ENCODE measurements at regions not wholly inside any gene's neighbourhood (a gene's known extent, or its start where the extent isn't known, plus 50 kb on each side); places are given as distances from the start of the nearest gene placed in this dataset.

GRCh38 chr20:55888685-55889084, 116.6 kb downstream of the CBLN4 start:
- DNase-seq (ENCODE audit: extremely low spot score), result no peak
- TF ChIP-seq EP300 (IDR thresholded peaks at IDR 0.05) (no peak), POLR2A (IDR thresholded peaks at IDR 0.05; ENCODE audit: low read depth) (no peak), CTCF (IDR thresholded peaks at IDR 0.05) (no peak), POLR2AphosphoS5 (IDR thresholded peaks at IDR 0.05) (no peak)
- intact Hi-C loops (cut with DNase I), result no loop called here
- Histone ChIP-seq H3K4me1 (no peaks in the 10 kb centered on the region), H3K4me3 (no peak overlapping the region), H3K9me3 (no peaks in the 10 kb centered on the region), H3K27me3 (no peaks in the 10 kb centered on the region), H3K27ac (replicated peaks in 1 of 4) (no peak overlapping the region), H3K36me3 (no peaks in the 10 kb centered on the region)
- 75% methylated on average over 5 of the region's 5 CpGs for WGBS

GRCh38 chr20:55882910-55883309, 122.4 kb downstream of the CBLN4 start:
- no peaks in the 10 kb centered on the region for H3K27me3 ChIP-seq
- no peak for DNase-seq (ENCODE audit: extremely low spot score)
- H3K9me3 ChIP-seq, result no peaks in the 10 kb centered on the region
- no peaks in the 10 kb centered on the region for H3K36me3 ChIP-seq
- no peak overlapping the region for H3K4me3 ChIP-seq
- H3K4me1 ChIP-seq, result no peaks in the 10 kb centered on the region
- 63% methylated on average over 3 of the region's 3 CpGs for WGBS
- no peak overlapping the region for H3K27ac ChIP-seq (replicated peaks in 1 of 4)
- TF ChIP-seq CTCF (IDR thresholded peaks at IDR 0.05) (no peak), POLR2A (IDR thresholded peaks at IDR 0.05; ENCODE audit: low read depth) (no peak), EP300 (IDR thresholded peaks at IDR 0.05) (no peak), POLR2AphosphoS5 (IDR thresholded peaks at IDR 0.05) (no peak)
- intact Hi-C loops (cut with DNase I), result no loop called here

GRCh38 chr20:55882286-55882685, 123.0 kb downstream of the CBLN4 start:
- Histone ChIP-seq H3K36me3 (no peaks in the 10 kb centered on the region), H3K27ac (replicated peaks in 1 of 4) (no peak overlapping the region), H3K4me1 (no peaks in the 10 kb centered on the region), H3K4me3 (no peak overlapping the region), H3K27me3 (no peaks in the 10 kb centered on the region), H3K9me3 (no peaks in the 10 kb centered on the region)
- TF ChIP-seq POLR2AphosphoS5 (IDR thresholded peaks at IDR 0.05), result no peak
- no peak for TF ChIP-seq CTCF (IDR thresholded peaks at IDR 0.05)
- TF ChIP-seq POLR2A (IDR thresholded peaks at IDR 0.05; ENCODE audit: low read depth), result no peak
- TF ChIP-seq EP300 (IDR thresholded peaks at IDR 0.05), result no peak
- WGBS, result 68% methylated on average over 1 of the region's 1 CpG
- intact Hi-C loops (cut with DNase I), result no loop called here
- DNase-seq (ENCODE audit: extremely low spot score), result no peak

- TF ChIP-seq POLR2A (IDR thresholded peaks at IDR 0.05; ENCODE audit: low read depth) (no peak), POLR2AphosphoS5 (IDR thresholded peaks at IDR 0.05) (no peak), EP300 (IDR thresholded peaks at IDR 0.05) (no peak), CTCF (IDR thresholded peaks at IDR 0.05) (no peak)
- Histone ChIP-seq H3K4me1 (no peaks in the 10 kb centered on the region), H3K27me3 (no peaks in the 10 kb centered on the region), H3K36me3 (no peaks in the 10 kb centered on the region), H3K4me3 (no peak overlapping the region), H3K27ac (replicated peaks in 1 of 4) (no peak overlapping the region), H3K9me3 (no peaks in the 10 kb centered on the region)
- intact Hi-C loops (cut with DNase I), result no loop called here
- DNase-seq (ENCODE audit: extremely low spot score), result no peak
- 73% methylated on average over 4 of the region's 4 CpGs for WGBS
Measured at GRCh38 chr20:55881204-55881603, 124.1 kb downstream of the CBLN4 start.

- no peaks in the 10 kb centered on the region for H3K9me3 ChIP-seq
- H3K4me1 ChIP-seq, result no peaks in the 10 kb centered on the region
- no peaks in the 10 kb centered on the region for H3K36me3 ChIP-seq
- intact Hi-C loops (cut with DNase I), result no loop called here
- DNase-seq (ENCODE audit: extremely low spot score), result no peak
- H3K27ac ChIP-seq (replicated peaks in 1 of 4), result no peak overlapping the region
- H3K4me3 ChIP-seq, result no peak overlapping the region
- H3K27me3 ChIP-seq, result no peaks in the 10 kb centered on the region
- WGBS, result 60% methylated on average over 4 of the region's 4 CpGs
- TF ChIP-seq POLR2AphosphoS5 (IDR thresholded peaks at IDR 0.05) (no peak), POLR2A (IDR thresholded peaks at IDR 0.05; ENCODE audit: low read depth) (no peak), EP300 (IDR thresholded peaks at IDR 0.05) (no peak), CTCF (IDR thresholded peaks at IDR 0.05) (no peak)
Measured at GRCh38 chr20:55880361-55880760, 125.0 kb downstream of the CBLN4 start.

Data from esophagus muscularis mucosa (tissue), 4 donors.